Kidney epithelial cell (primary cell): ENCODE measurements at regions not wholly inside any gene's neighbourhood (a gene's known extent, or its start where the extent isn't known, plus 50 kb on each side); places are given as distances from the start of the nearest gene placed in this dataset.

Experiments used
- DNase-seq: peaks from one replicate; pipeline ENCODE4 v3.0.0-alpha.2; 2010; ENCODE audit warnings: low read depth
- H3K27me3 ChIP-seq: 2 replicates; pipeline ENCODE4 v1.6.0; 2011; ENCODE audit warnings: low read length; ENCODE audit not compliant: control insufficient read depth, insufficient read depth
- H3K36me3 ChIP-seq: 2 replicates; pipeline ENCODE4 v1.5.1; 2011; ENCODE audit warnings: low read length; ENCODE audit not compliant: control insufficient read depth, insufficient read depth
- H3K4me3 ChIP-seq: 2 replicates; pipeline ENCODE4 v1.5.1; 2011; ENCODE audit warnings: low read depth, mild to moderate bottlenecking, control low read depth, low read length
- TF ChIP-seq, protein P1 (sequence below): IDR thresholded peaks from 2 replicates; pipeline ENCODE4 v1.5.1; 2011; ENCODE audit warnings: mild to moderate bottlenecking, moderate library complexity, low read length, control low read depth, inconsistent platforms; ENCODE audit not compliant: insufficient read depth, poor library complexity, severe bottlenecking

DNA sequence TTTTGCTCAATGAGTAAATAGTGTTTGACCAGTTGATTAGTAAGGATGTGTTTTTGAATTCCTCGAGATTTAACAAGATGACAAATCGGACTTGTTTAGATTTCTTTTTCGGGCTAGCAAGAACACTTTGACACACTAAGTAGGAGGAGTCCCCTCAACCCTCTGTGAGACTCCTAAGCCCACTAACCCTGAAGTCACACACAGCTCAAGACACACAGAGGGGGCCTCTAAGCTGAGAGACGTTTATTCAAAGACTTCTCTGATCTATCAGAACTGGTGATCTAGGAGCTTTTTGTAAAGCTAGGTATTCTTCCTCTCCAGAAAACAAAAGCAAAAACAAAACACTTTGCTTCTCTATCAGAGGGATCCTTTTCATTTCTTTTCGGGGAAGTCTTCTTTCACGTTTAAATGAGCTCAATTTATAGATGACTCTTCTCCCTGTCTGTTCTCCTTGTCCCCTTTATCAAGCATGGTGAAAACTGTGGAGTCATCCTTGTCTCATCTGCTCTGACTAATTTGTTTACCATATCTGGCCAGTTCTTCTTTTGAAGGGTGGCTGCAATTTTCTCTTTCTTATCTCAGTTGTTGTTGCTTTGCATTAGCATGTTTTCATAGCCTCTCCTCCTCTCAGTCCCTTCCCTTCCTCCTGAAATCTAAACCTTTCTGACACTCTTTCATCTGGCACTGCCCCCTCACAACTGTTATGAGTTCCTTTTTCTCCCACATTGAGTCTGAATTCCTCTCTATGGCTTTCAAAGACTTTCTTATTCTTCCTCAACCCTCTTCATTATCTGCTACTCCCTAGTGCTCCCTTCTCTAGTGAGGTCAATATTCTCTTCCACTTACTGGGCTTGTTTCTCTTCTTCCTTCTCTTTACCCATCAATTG lies 68.5 kb upstream of the RAI14 start:
- Histone ChIP-seq H3K4me3 (no peak overlapping the region), H3K27me3 (no peaks in the 10 kb centered on the region)

GRCh38 chr5:34589832-34590231 lies 66.3 kb upstream of the RAI14 start:
- Histone ChIP-seq H3K4me3 (no peak overlapping the region), H3K27me3 (no peaks in the 10 kb centered on the region), H3K36me3 (no peaks in the 10 kb centered on the region)
- DNase-seq = no peak
- TF ChIP-seq, protein P1, sequence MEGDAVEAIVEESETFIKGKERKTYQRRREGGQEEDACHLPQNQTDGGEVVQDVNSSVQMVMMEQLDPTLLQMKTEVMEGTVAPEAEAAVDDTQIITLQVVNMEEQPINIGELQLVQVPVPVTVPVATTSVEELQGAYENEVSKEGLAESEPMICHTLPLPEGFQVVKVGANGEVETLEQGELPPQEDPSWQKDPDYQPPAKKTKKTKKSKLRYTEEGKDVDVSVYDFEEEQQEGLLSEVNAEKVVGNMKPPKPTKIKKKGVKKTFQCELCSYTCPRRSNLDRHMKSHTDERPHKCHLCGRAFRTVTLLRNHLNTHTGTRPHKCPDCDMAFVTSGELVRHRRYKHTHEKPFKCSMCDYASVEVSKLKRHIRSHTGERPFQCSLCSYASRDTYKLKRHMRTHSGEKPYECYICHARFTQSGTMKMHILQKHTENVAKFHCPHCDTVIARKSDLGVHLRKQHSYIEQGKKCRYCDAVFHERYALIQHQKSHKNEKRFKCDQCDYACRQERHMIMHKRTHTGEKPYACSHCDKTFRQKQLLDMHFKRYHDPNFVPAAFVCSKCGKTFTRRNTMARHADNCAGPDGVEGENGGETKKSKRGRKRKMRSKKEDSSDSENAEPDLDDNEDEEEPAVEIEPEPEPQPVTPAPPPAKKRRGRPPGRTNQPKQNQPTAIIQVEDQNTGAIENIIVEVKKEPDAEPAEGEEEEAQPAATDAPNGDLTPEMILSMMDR = no peak

More for the DNA sequence above, 68.5 kb upstream of the RAI14 start:
- no peaks in the 10 kb centered on the region for H3K36me3 ChIP-seq
- no peak for DNase-seq
- TF ChIP-seq, protein P1 = no peak

- H3K4me3 ChIP-seq = no peak overlapping the region
- no peaks in the 10 kb centered on the region for H3K36me3 ChIP-seq
- H3K27me3 ChIP-seq = no peaks in the 10 kb centered on the region
- TF ChIP-seq, protein P1 = no peak
- DNase-seq = no peak
Observed at GRCh38 chr5:34591723-34592122, 64.4 kb upstream of the RAI14 start.

DNA sequence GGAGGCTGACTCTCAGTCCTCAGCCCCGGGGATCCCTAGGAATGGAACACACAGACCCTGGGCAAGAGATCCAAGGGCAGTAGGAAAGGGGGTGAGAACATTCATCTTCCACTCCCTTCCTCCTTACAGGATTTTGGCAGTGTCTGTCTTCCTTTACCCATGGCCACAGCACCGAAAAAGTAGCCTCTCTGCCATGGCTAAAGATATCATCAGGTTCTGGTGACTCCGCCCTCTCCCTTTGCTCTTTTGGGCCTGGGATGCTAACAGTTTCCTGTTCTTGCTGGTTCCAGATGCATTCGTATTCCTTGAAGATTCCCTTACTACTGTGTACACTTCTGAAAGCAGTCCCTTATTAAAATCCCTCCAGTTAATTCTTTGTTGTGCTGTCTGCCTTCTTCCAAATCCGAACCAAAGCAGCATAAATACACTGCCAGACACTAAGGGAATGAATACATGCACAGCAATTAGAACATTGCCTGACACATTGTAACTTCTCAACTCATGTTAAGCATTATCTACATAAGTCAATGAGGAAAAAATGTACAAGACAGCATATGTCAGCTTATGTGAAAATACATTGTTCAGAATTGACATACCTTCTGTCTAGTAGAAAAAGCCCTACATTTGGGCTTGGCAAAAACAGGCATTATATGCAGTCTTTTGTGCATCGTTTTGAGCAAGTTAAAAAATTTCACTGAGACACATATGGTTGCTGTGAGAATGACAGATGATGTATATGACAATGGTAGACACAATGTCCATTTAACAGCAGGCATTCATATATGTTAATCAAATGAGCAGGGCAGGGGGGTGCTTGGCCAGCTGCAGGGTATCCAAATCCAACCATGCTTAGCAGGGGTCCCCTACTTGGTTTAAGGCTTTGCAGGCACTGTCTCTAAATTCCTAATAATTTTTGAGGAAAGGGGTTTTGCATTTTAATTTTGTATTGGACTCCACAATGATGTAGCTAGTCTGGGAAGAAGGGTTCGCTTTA lies 58.8 kb upstream of the RAI14 start:
- TF ChIP-seq, protein P1 = no peak
- Histone ChIP-seq H3K36me3 (no peaks in the 10 kb centered on the region), H3K4me3 (no peak overlapping the region)

GRCh38 chr5:34598177-34598794 lies 57.8 kb upstream of the RAI14 start:
- H3K36me3 ChIP-seq = no peaks in the 10 kb centered on the region

More for the DNA sequence above, 58.8 kb upstream of the RAI14 start:
- no peak for DNase-seq
- no peaks in the 10 kb centered on the region for H3K27me3 ChIP-seq

More at GRCh38 chr5:34598177-34598794, 57.8 kb upstream of the RAI14 start:
- peak; percentile 87 for DNase-seq
- TF ChIP-seq, protein P1 = no peak
- H3K27me3 ChIP-seq = no peaks in the 10 kb centered on the region
- H3K4me3 ChIP-seq = no peak overlapping the region
